Right ventricle myocardium inferior (tissue), 1 donor: ENCODE measurements at regions not wholly inside any gene's neighbourhood (a gene's known extent, or its start where the extent isn't known, plus 50 kb on each side); places are given as distances from the start of the nearest gene placed in this dataset.
"Not testable (repeated sequence)": the region's sequence is repeated elsewhere in the genome, so short reads cannot be mapped to it uniquely, and the experiment has no call there.

Source experiments
- ATAC-seq: fragments of 200-7000 bp; cut with Tn5 transposase; one replicate; pipeline ENCODE4 v1.9.1; 2020; ENCODE audit warnings: mild to moderate bottlenecking, moderate library complexity
- DNase-seq: peaks from one replicate; pipeline ENCODE4 v3.0.0; 2021; ENCODE audit errors: missing footprints
- intact Hi-C: fragments of 100-400 bp; cut with DNase I; formaldehyde crosslinking; loops from one replicate; pipeline ENCODE4 v1.11.0; 2022
- donor health status: DM: no; HTN: yes; CAD: no; lungs with severe emphysema.

GRCh38 chr2:59787095-59787494, 766.4 kb downstream of the BCL11A start:
- DNase-seq (no peak), ATAC-seq (no peak)

GRCh38 chr2:59786684-59787083, 766.8 kb downstream of the BCL11A start:
- intact Hi-C loops: no loop called here
- DNase-seq (no peak), ATAC-seq (no peak)

More at GRCh38 chr2:59787095-59787494, 766.4 kb downstream of the BCL11A start:
- intact Hi-C loops: no loop called here

- ATAC-seq (no peak), DNase-seq (no peak)
- intact Hi-C loops: no loop called here
Observed at GRCh38 chr2:59779571-59779970, 773.9 kb downstream of the BCL11A start.

- ATAC-seq (no peak), DNase-seq (no peak)
- intact Hi-C loops: no loop called here
Observed at GRCh38 chr2:59777120-59777519, 776.3 kb downstream of the BCL11A start.

GRCh38 chr2:59776726-59777008, 776.8 kb downstream of the BCL11A start:
- intact Hi-C loops: no loop called here
- ATAC-seq: no peak
- DNase-seq: no peak

- intact Hi-C loops: no loop called here
- ATAC-seq (no peak), DNase-seq (no peak)
Observed at GRCh38 chr2:59774821-59775433, 778.5 kb downstream of the BCL11A start.

GRCh38 chr2:59770651-59771050, 782.8 kb downstream of the BCL11A start:
- intact Hi-C loops: no loop called here

GRCh38 chr2:59761966-59762365, 791.5 kb downstream of the BCL11A start:
- DNase-seq (no peak), ATAC-seq (no peak)
- intact Hi-C loops: no loop called here

More at GRCh38 chr2:59770651-59771050, 782.8 kb downstream of the BCL11A start:
- DNase-seq (no peak), ATAC-seq (no peak)

- ATAC-seq (no peak), DNase-seq (no peak)
Observed at GRCh38 chr2:59756150-59756549, 797.3 kb downstream of the BCL11A start.

GRCh38 chr2:59754011-59754735, 799.3 kb downstream of the BCL11A start:
- intact Hi-C loops: no loop called here
- DNase-seq (no peak), ATAC-seq (no peak)

More at GRCh38 chr2:59756150-59756549, 797.3 kb downstream of the BCL11A start:
- intact Hi-C loops: no loop called here

GRCh38 chr2:59752512-59752911, 800.9 kb downstream of the BCL11A start:
- ATAC-seq: no peak
- intact Hi-C loops: no loop called here

GRCh38 chr2:59752071-59752470, 801.4 kb downstream of the BCL11A start:
- DNase-seq (no peak), ATAC-seq (no peak)

More at GRCh38 chr2:59752512-59752911, 800.9 kb downstream of the BCL11A start:
- no peak for DNase-seq

GRCh38 chr2:59751214-59751613, 802.2 kb downstream of the BCL11A start:
- ATAC-seq, DNase-seq, intact Hi-C loops: not testable (repeated sequence)

More at GRCh38 chr2:59752071-59752470, 801.4 kb downstream of the BCL11A start:
- intact Hi-C loops: no loop called here

GRCh38 chr2:59746291-59746690, 807.2 kb downstream of the BCL11A start:
- ATAC-seq (no peak), DNase-seq (no peak)
- intact Hi-C loops: no loop called here

GRCh38 chr2:59745085-59745484, 808.4 kb downstream of the BCL11A start:
- ATAC-seq (no peak), DNase-seq (no peak)
- intact Hi-C loops: no loop called here

- DNase-seq (no peak), ATAC-seq (no peak)
- intact Hi-C loops: no loop called here
Observed at GRCh38 chr2:59744436-59744835, 809.0 kb downstream of the BCL11A start.

GRCh38 chr2:59741840-59742239, 811.6 kb downstream of the BCL11A start:
- DNase-seq: no peak
- intact Hi-C loops: no loop called here
- ATAC-seq: no peak

- intact Hi-C loops: no loop called here
- ATAC-seq (no peak), DNase-seq (no peak)
Observed at GRCh38 chr2:59739166-59739565, 814.3 kb downstream of the BCL11A start.

GRCh38 chr2:59737299-59737698, 816.2 kb downstream of the BCL11A start:
- intact Hi-C loops: no loop called here
- no peak for DNase-seq
- no peak for ATAC-seq

- DNase-seq: peak; percentile 59
Observed at GRCh38 chr2:59734743-59735142, 818.7 kb downstream of the BCL11A start.

GRCh38 chr2:59733970-59734369, 819.5 kb downstream of the BCL11A start:
- ATAC-seq: peak; percentile 52
- intact Hi-C loops: no loop called here

More at GRCh38 chr2:59734743-59735142, 818.7 kb downstream of the BCL11A start:
- intact Hi-C loops: no loop called here
- ATAC-seq: peak; percentile 65

More at GRCh38 chr2:59733970-59734369, 819.5 kb downstream of the BCL11A start:
- DNase-seq: no peak
